ENCODE measurements at regions not wholly inside any gene's neighbourhood (a gene's known extent, or its start where the extent isn't known, plus 50 kb on each side); places are given as distances from the start of the nearest gene placed in this dataset.
A peak's percentile ranks its signal among the peaks of the same experiment; 100 is the strongest.

GRCh38 chr11:32304521-32304920 lies 130.8 kb downstream of the WT1 start:
- Histone ChIP-seq H2AFZ (ENCODE audit: low read length) (no peak overlapping the region), H3K9me3 (ENCODE audit: insufficient read depth, low read depth, low read length) (no peaks in the 10 kb centered on the region)

GRCh38 chr11:32305460-32305859 lies 129.9 kb downstream of the WT1 start:
- TF ChIP-seq EZH2phosphoT487 (IDR thresholded peaks at IDR 0.05; ENCODE audit: borderline replicate concordance) (no peak), CTCF (conservative IDR thresholded peaks at IDR 0.05; ENCODE audit: low read length) (no peak)
- H3K4me3 ChIP-seq (ENCODE audit: low read length, poor library complexity, severe bottlenecking) = no peak overlapping the region
- H3K79me2 ChIP-seq (ENCODE audit: insufficient read depth, low read length) = no peaks in the 10 kb centered on the region
- H2AFZ ChIP-seq (ENCODE audit: low read length) = no peak overlapping the region
- no peaks in the 10 kb centered on the region for H3K27me3 ChIP-seq (ENCODE audit: insufficient read depth, low read length, poor library complexity, severe bottlenecking)
- H3K4me1 ChIP-seq (ENCODE audit: insufficient read depth, low read length, poor library complexity, severe bottlenecking) = peaks cover 15% of the 10 kb centered on the region
- no peaks in the 10 kb centered on the region for H3K9me3 ChIP-seq (ENCODE audit: insufficient read depth, low read depth, low read length)
- H3K4me2 ChIP-seq (ENCODE audit: low read depth, low read length, poor library complexity, severe bottlenecking) = peak overlapping the region; percentile 10
- H4K20me1 ChIP-seq (ENCODE audit: insufficient read depth, low read length, poor library complexity, severe bottlenecking) = no peaks in the 10 kb centered on the region
- H3K9me2 ChIP-seq (replicated peaks; ENCODE audit: low read depth, low read length) = no peaks in the 10 kb centered on the region
- no peak overlapping the region for H3K9ac ChIP-seq (ENCODE audit: low read depth, low read length, poor library complexity, severe bottlenecking)
- no peaks in the 10 kb centered on the region for H3K36me3 ChIP-seq (ENCODE audit: insufficient read depth, low read length)
- no peaks in the 10 kb centered on the region for H3F3A ChIP-seq (ENCODE audit: low read depth)

More at GRCh38 chr11:32304521-32304920, 130.8 kb downstream of the WT1 start:
- Histone ChIP-seq H3F3A (ENCODE audit: low read depth) (no peaks in the 10 kb centered on the region), H3K4me3 (ENCODE audit: low read length, poor library complexity, severe bottlenecking) (no peak overlapping the region), H3K9me2 (replicated peaks; ENCODE audit: low read depth, low read length) (no peaks in the 10 kb centered on the region), H3K4me2 (ENCODE audit: low read depth, low read length, poor library complexity, severe bottlenecking) (no peak overlapping the region), H4K20me1 (ENCODE audit: insufficient read depth, low read length, poor library complexity, severe bottlenecking) (no peaks in the 10 kb centered on the region), H3K9ac (ENCODE audit: low read depth, low read length, poor library complexity, severe bottlenecking) (no peak overlapping the region), H3K4me1 (ENCODE audit: insufficient read depth, low read length, poor library complexity, severe bottlenecking) (peaks cover 15% of the 10 kb centered on the region), H3K79me2 (ENCODE audit: insufficient read depth, low read length) (no peaks in the 10 kb centered on the region), H3K36me3 (ENCODE audit: insufficient read depth, low read length) (no peaks in the 10 kb centered on the region), H3K27me3 (ENCODE audit: insufficient read depth, low read length, poor library complexity, severe bottlenecking) (no peaks in the 10 kb centered on the region)
- no peak for TF ChIP-seq EZH2phosphoT487 (IDR thresholded peaks at IDR 0.05; ENCODE audit: borderline replicate concordance)
- no peak for TF ChIP-seq CTCF (conservative IDR thresholded peaks at IDR 0.05; ENCODE audit: low read length)

GRCh38 chr11:32307471-32307870 lies 127.9 kb downstream of the WT1 start:
- Histone ChIP-seq H3K4me1 (ENCODE audit: insufficient read depth, low read length, poor library complexity, severe bottlenecking) (peaks cover 17% of the 10 kb centered on the region), H3K9ac (ENCODE audit: low read depth, low read length, poor library complexity, severe bottlenecking) (no peak overlapping the region), H3K4me2 (ENCODE audit: low read depth, low read length, poor library complexity, severe bottlenecking) (no peak overlapping the region), H3K9me2 (replicated peaks; ENCODE audit: low read depth, low read length) (no peaks in the 10 kb centered on the region), H2AFZ (ENCODE audit: low read length) (no peak overlapping the region), H3K36me3 (ENCODE audit: insufficient read depth, low read length) (no peaks in the 10 kb centered on the region), H3K4me3 (ENCODE audit: low read length, poor library complexity, severe bottlenecking) (no peak overlapping the region), H3F3A (ENCODE audit: low read depth) (no peaks in the 10 kb centered on the region), H3K27me3 (ENCODE audit: insufficient read depth, low read length, poor library complexity, severe bottlenecking) (no peaks in the 10 kb centered on the region), H3K9me3 (ENCODE audit: insufficient read depth, low read depth, low read length) (no peaks in the 10 kb centered on the region), H4K20me1 (ENCODE audit: insufficient read depth, low read length, poor library complexity, severe bottlenecking) (no peaks in the 10 kb centered on the region), H3K79me2 (ENCODE audit: insufficient read depth, low read length) (no peaks in the 10 kb centered on the region)
- TF ChIP-seq CTCF (conservative IDR thresholded peaks at IDR 0.05; ENCODE audit: low read length) = no peak
- no peak for TF ChIP-seq EZH2phosphoT487 (IDR thresholded peaks at IDR 0.05; ENCODE audit: borderline replicate concordance)
